Neuronal stem cell (in vitro differentiated cells): ENCODE measurements at regions not wholly inside any gene's neighbourhood (a gene's known extent, or its start where the extent isn't known, plus 50 kb on each side); places are given as distances from the start of the nearest gene placed in this dataset.

Experiments used
- DNase-seq: peaks from one replicate; pipeline ENCODE4 v3.0.0-alpha.2; 2013; ENCODE audit warnings: low spot score
- H2AFZ ChIP-seq: one replicate; pipeline ENCODE4 v1.6.1; 2013; ENCODE audit warnings: mild to moderate bottlenecking, low read length, inconsistent platforms
- H2AK5ac ChIP-seq: 2 replicates; pipeline ENCODE4 v1.6.1; 2013; ENCODE audit warnings: low read depth, mild to moderate bottlenecking, inconsistent platforms, low read length, moderate library complexity, mixed read lengths
- H2BK120ac ChIP-seq: 2 replicates; pipeline ENCODE4 v1.6.1; 2013; ENCODE audit warnings: low read depth, mild to moderate bottlenecking, inconsistent platforms, low read length, moderate library complexity, mixed read lengths
- H2BK12ac ChIP-seq: one replicate; pipeline ENCODE4 v1.6.1; 2013; ENCODE audit warnings: low read length, inconsistent platforms
- H2BK15ac ChIP-seq: 2 replicates; pipeline ENCODE4 v1.6.1; 2013; ENCODE audit warnings: mild to moderate bottlenecking, low read length, inconsistent platforms, mixed read lengths
- H2BK5ac ChIP-seq: one replicate; pipeline ENCODE4 v1.6.1; 2013; ENCODE audit warnings: inconsistent platforms, mild to moderate bottlenecking, low read length, moderate library complexity
- H3K14ac ChIP-seq: one replicate; pipeline ENCODE4 v1.6.1; 2013; ENCODE audit warnings: low read length, inconsistent platforms
- H3K18ac ChIP-seq: 2 replicates; pipeline ENCODE4 v1.6.1; 2013; ENCODE audit warnings: low read length, inconsistent platforms
- H3K23ac ChIP-seq: 2 replicates; pipeline ENCODE4 v1.6.1; 2013; ENCODE audit warnings: low read depth, mild to moderate bottlenecking, mixed read lengths, low read length, inconsistent platforms; ENCODE audit not compliant: poor library complexity
- H3K27ac ChIP-seq: replicated peaks from 3 replicates; pipeline ENCODE4 v1.5.1; 2013; ENCODE audit warnings: low read length, inconsistent platforms
- H3K27me3 ChIP-seq, 3 experiments: 2 replicates each; pipeline ENCODE4 v1.6.1; 2013; ENCODE audit warnings: low read length in 3 of 3, mild to moderate bottlenecking in 2 of 3, inconsistent platforms in 1 of 3, low read depth in 1 of 3, mixed read lengths in 1 of 3, moderate library complexity in 1 of 3; ENCODE audit not compliant: control insufficient read depth in 3 of 3, insufficient read depth in 3 of 3
- H3K36me3 ChIP-seq, 2 donors: replicated peaks in 1 of 2; 2 replicates each; pipeline ENCODE4 v1.6.1; 2013; ENCODE audit warnings: low read length in 2 of 2; ENCODE audit not compliant: control insufficient read depth in 2 of 2, insufficient read depth in 2 of 2
- H3K4ac ChIP-seq: 2 replicates; pipeline ENCODE4 v1.6.1; 2013; ENCODE audit warnings: inconsistent platforms, mild to moderate bottlenecking, low read length, moderate library complexity
- H3K4me1 ChIP-seq, 2 donors: 1 replicate in 1 of 2; 2 replicates in 1 of 2; pipeline ENCODE4 v1.6.1; 2013; ENCODE audit warnings: low read length in 2 of 2, low read depth in 1 of 2; ENCODE audit not compliant: control insufficient read depth in 2 of 2, insufficient read depth in 1 of 2
- H3K4me2 ChIP-seq: one replicate; pipeline ENCODE4 v1.6.1; 2013; ENCODE audit warnings: mild to moderate bottlenecking, low read length, inconsistent platforms; ENCODE audit not compliant: insufficient read depth, poor library complexity, severe bottlenecking
- H3K4me3 ChIP-seq, 2 donors: 2 replicates each; pipeline ENCODE4 v1.5.1; 2013; ENCODE audit warnings: low read length in 2 of 2, mild to moderate bottlenecking in 2 of 2, inconsistent platforms in 1 of 2, moderate library complexity in 1 of 2
- H3K79me1 ChIP-seq: one replicate; pipeline ENCODE4 v1.6.1; 2013; ENCODE audit warnings: low read depth, mild to moderate bottlenecking, inconsistent platforms, low read length, moderate library complexity
- H3K9ac ChIP-seq: one replicate; pipeline ENCODE4 v1.6.1; 2013; ENCODE audit warnings: mild to moderate bottlenecking, low read depth, low read length, inconsistent platforms; ENCODE audit not compliant: poor library complexity
- H3K9me3 ChIP-seq, 2 donors: replicated peaks in 1 of 2; 2 replicates each; pipeline versions ENCODE3 to v1.6.1; 2013; ENCODE audit warnings: low read length in 2 of 2, mild to moderate bottlenecking in 2 of 2, inconsistent platforms in 1 of 2, low read depth in 1 of 2, mixed read lengths in 1 of 2, moderate library complexity in 1 of 2; ENCODE audit not compliant: control insufficient read depth in 2 of 2, insufficient read depth in 1 of 2
- H4K8ac ChIP-seq: one replicate; pipeline ENCODE4 v1.6.1; 2013; ENCODE audit warnings: low read depth, mild to moderate bottlenecking, inconsistent platforms, low read length, moderate library complexity
- H4K91ac ChIP-seq: one replicate; pipeline ENCODE4 v1.6.1; 2013; ENCODE audit warnings: low read length, low read depth, mild to moderate bottlenecking, inconsistent platforms; ENCODE audit not compliant: poor library complexity
- WGBS, 2 donors: extraction: QIAGEN DNeasy Blood & Tissue Kit; methylation state at CpG; one replicate each; pipeline ENCODE4 v1.1.7; 2013; ENCODE audit warnings: missing lambda C conversion rate in 2 of 2, mixed read lengths in 1 of 2; ENCODE audit not compliant: insufficient read length in 2 of 2, insufficient replicate concordance in 1 of 2; ENCODE audit errors: extremely low coverage in 2 of 2; 5-methylcytosine and 5-hydroxymethylcytosine counted together

DNA sequence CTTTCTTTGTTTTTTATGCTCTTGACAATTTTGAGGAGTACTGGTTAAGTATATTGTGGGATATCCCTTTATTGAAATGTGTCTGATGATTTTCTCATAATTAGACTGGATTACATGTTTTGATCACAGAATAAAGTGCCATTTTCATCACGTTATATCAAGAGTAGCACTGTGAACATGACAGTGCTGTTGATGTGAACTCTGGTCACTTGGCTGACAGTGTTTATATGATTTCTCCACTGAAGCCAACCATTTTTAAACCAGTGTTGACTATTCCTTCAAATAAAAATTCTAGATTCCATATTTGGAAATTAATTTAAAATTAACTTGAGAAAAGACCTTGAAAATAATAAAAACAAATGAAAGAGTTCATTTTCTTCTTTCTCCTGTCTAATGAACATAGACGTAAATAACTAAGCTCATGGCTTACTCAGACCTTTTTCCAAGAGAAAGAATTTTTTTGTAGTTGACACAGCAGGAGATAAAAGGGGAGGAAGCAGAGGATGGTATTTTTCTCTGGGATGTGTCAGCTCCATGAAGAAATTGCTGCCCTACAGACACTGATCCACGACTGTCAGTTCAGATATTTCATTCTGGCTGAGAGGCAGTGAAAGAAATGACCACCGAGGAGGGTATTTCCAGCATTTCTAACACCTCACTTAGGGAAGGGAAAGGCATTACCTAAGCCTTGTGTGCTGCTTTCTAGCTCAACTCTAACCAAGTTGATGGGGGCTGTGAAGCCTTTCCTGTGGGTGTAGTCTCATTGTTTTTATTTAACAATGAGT, 150.9 kb upstream of the ANK2 start:
- Histone ChIP-seq H3K79me1 (no peaks in the 10 kb centered on the region), H2BK15ac (no peak overlapping the region), H3K27me3 (no peaks in the 10 kb centered on the region), H4K91ac (no peak overlapping the region), H3K4me2 (no peak overlapping the region), H3K9me3 (peaks cover 0 to 4% of the 10 kb centered on the region in 2 donors), H3K18ac (no peak overlapping the region), H2AK5ac (no peak overlapping the region), H3K4ac (no peak overlapping the region), H3K4me1 (peaks cover 13 to 18% of the 10 kb centered on the region in 2 donors), H3K23ac (no peak overlapping the region), H2BK12ac (no peak overlapping the region), H3K27ac (peak overlapping the region; percentile 62), H3K14ac (no peak overlapping the region), H3K36me3 (no peaks in the 10 kb centered on the region), H2BK5ac (no peak overlapping the region), H3K9ac (no peak overlapping the region), H2AFZ (peak overlapping the region; percentile 34), H3K4me3 (no peak overlapping the region), H2BK120ac (no peak overlapping the region), H4K8ac (no peak overlapping the region)
- WGBS, 2 donors: no CpG with 5 or more reads among the region's 4 CpGs
- DNase-seq: no peak

DNA sequence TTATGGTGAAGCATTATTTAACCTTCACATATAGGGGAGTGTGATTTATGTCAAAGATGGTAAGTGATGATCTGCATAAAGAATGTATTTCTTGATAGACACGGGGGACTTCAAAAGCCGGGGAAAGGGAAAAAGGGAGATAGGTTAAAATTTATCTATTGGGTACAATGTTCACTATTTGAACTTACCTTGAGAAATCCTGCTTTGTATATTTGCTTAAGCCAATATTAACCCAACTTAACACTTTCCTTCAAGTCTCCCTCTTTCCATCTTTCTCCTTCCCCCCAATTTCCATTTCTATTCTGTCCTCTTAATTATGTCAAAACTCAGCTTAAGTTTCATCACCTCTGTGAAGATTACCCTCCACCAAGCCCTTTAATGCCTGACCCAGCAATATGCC, 149.0 kb upstream of the ANK2 start:
- no peak overlapping the region for H2BK15ac ChIP-seq
- no CpG with 5 or more reads among the region's 2 CpGs for WGBS, 2 donors
- no peaks in the 10 kb centered on the region for H3K79me1 ChIP-seq
- H3K18ac ChIP-seq: no peak overlapping the region
- H3K27ac ChIP-seq: no peak overlapping the region
- no peak overlapping the region for H2BK120ac ChIP-seq
- H3K27me3 ChIP-seq: no peaks in the 10 kb centered on the region
- H3K4ac ChIP-seq: no peak overlapping the region
- no peak overlapping the region for H2AK5ac ChIP-seq
- no peak overlapping the region for H2BK12ac ChIP-seq
- no peak overlapping the region for H4K91ac ChIP-seq
- H3K14ac ChIP-seq: no peak overlapping the region
- no peak overlapping the region for H2BK5ac ChIP-seq
- peaks cover 0 to 4% of the 10 kb centered on the region in 2 donors for H3K9me3 ChIP-seq
- H4K8ac ChIP-seq: no peak overlapping the region
- H2AFZ ChIP-seq: no peak overlapping the region
- H3K36me3 ChIP-seq: no peaks in the 10 kb centered on the region
- peaks cover 13 to 18% of the 10 kb centered on the region in 2 donors for H3K4me1 ChIP-seq
- H3K23ac ChIP-seq: no peak overlapping the region
- no peak overlapping the region for H3K4me2 ChIP-seq
- no peak for DNase-seq
- no peak overlapping the region for H3K4me3 ChIP-seq
- no peak overlapping the region for H3K9ac ChIP-seq

DNA sequence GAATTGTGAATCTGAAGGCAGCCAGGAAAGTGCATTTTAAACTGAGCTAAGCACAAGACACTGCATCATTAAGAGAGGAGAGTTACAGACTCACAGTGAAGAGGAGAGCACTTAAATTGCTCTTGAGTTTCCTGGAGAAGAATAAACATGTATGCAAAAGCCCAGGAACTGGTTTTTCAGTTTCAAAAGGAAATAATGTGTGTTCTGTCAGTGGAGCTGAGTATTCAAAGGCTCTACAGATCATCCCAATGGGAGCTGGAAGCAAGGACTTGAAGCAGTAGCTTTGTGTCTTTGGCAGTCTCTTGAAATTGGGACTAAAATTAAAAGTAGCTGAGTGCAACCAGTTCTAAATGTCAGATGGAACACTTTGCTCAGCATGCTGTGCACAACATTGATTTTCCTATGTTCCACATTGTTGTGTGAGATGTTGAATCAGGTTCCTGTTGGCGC, 147.5 kb upstream of the ANK2 start:
- no peaks in the 10 kb centered on the region for H3K79me1 ChIP-seq
- H2AK5ac ChIP-seq: no peak overlapping the region
- no peak overlapping the region for H4K91ac ChIP-seq
- peaks cover 0 to 4% of the 10 kb centered on the region in 2 donors for H3K9me3 ChIP-seq
- peak overlapping the region; percentile 1 for H2AFZ ChIP-seq
- no peak overlapping the region for H3K9ac ChIP-seq
- no peak for DNase-seq
- no peak overlapping the region for H3K27ac ChIP-seq
- H2BK15ac ChIP-seq: no peak overlapping the region
- H3K4me3 ChIP-seq: no peak overlapping the region
- no peak overlapping the region for H2BK12ac ChIP-seq
- H3K27me3 ChIP-seq: no peaks in the 10 kb centered on the region
- no peak overlapping the region for H2BK120ac ChIP-seq
- WGBS, 2 donors: no CpG with 5 or more reads among the region's 1 CpG
- H3K18ac ChIP-seq: no peak overlapping the region
- H3K4me2 ChIP-seq: no peak overlapping the region
- no peak overlapping the region for H3K14ac ChIP-seq
- peaks cover 8 to 12% of the 10 kb centered on the region in 2 donors for H3K4me1 ChIP-seq
- H3K4ac ChIP-seq: no peak overlapping the region
- H4K8ac ChIP-seq: no peak overlapping the region
- H3K23ac ChIP-seq: no peak overlapping the region
- peaks cover 0 to 2% of the 10 kb centered on the region in 2 donors for H3K36me3 ChIP-seq
- H2BK5ac ChIP-seq: no peak overlapping the region

DNA sequence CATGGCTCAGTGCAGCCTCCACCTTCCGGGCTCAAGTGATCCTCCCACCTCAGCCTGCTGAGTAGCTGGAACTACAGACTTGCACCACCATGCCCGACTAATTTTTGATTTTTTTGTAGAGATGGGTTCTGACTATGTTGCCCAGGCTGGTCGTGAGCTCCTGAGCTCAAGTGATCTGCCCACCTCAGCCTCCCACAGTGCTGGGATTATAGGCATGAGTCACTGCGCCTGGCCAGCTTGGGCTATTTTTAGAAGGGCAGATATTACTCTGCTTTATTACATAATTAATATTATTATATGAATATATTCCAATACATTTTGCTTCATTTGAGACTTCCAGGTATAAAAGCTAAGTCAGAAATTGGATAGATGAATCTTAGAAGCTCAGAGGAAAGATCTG, 143.7 kb upstream of the ANK2 start:
- Histone ChIP-seq H3K14ac (no peak overlapping the region), H3K9me3 (no peaks in the 10 kb centered on the region), H2AK5ac (no peak overlapping the region), H3K9ac (no peak overlapping the region), H3K27ac (no peak overlapping the region), H2BK15ac (no peak overlapping the region), H3K36me3 (peaks cover 0 to 2% of the 10 kb centered on the region in 2 donors), H2BK120ac (no peak overlapping the region), H3K18ac (no peak overlapping the region), H3K27me3 (no peaks in the 10 kb centered on the region), H2AFZ (no peak overlapping the region), H2BK12ac (no peak overlapping the region), H2BK5ac (no peak overlapping the region), H4K91ac (no peak overlapping the region), H3K4ac (no peak overlapping the region), H3K23ac (no peak overlapping the region), H3K4me2 (no peak overlapping the region), H3K4me3 (no peak overlapping the region), H3K79me1 (no peaks in the 10 kb centered on the region), H4K8ac (no peak overlapping the region), H3K4me1 (peaks cover 3 to 8% of the 10 kb centered on the region in 2 donors)
- no CpG with 5 or more reads among the region's 4 CpGs for WGBS, 2 donors
- no peak for DNase-seq
